ENCODE measurements at regions not wholly inside any gene's neighbourhood (a gene's known extent, or its start where the extent isn't known, plus 50 kb on each side); places are given as distances from the start of the nearest gene placed in this dataset.

DNA sequence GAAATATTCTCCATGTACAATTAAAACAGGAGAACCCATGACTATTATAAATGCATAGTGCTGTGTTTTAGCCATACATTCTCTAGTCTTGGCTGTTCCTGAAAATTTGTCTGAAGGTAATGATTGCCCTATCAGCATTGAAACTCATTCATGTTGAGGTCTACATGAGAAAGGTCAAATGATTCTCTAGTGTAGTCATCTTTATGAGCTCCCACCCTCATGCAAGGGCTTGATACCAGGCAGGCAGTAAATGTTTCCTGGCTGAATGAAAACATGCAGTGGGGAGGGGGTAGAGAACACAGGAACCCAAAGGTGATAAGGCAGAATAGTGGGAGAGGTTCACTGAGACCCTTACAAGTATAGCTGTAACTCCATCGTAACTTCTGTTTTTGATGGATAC, 424.3 kb downstream of the COG6 start:
- ATAC-seq (no peak), DNase-seq (no peak), FAIRE-seq (no peak)
- Histone ChIP-seq H3K4me3 (no peak overlapping the region), H3K9me3 (no peaks in the 10 kb centered on the region), H3K4me1 (no peaks in the 10 kb centered on the region), H3K27me3 (no peaks in the 10 kb centered on the region), H3K27ac (no peak overlapping the region), H3K36me3 (no peaks in the 10 kb centered on the region)
- intact Hi-C loops (cut with DNase I) = loop anchor here (10.0 kb wide), 2 partner anchors 265 to 605 kb away; no protein-coding TSS in a partner anchor
- 98 to 100% methylated on average over 1 of the region's 1 CpG for WGBS, 2 donors
- TF ChIP-seq, protein P1, sequence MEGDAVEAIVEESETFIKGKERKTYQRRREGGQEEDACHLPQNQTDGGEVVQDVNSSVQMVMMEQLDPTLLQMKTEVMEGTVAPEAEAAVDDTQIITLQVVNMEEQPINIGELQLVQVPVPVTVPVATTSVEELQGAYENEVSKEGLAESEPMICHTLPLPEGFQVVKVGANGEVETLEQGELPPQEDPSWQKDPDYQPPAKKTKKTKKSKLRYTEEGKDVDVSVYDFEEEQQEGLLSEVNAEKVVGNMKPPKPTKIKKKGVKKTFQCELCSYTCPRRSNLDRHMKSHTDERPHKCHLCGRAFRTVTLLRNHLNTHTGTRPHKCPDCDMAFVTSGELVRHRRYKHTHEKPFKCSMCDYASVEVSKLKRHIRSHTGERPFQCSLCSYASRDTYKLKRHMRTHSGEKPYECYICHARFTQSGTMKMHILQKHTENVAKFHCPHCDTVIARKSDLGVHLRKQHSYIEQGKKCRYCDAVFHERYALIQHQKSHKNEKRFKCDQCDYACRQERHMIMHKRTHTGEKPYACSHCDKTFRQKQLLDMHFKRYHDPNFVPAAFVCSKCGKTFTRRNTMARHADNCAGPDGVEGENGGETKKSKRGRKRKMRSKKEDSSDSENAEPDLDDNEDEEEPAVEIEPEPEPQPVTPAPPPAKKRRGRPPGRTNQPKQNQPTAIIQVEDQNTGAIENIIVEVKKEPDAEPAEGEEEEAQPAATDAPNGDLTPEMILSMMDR (IDR thresholded peaks at IDR 0.05) = no peak

DNA sequence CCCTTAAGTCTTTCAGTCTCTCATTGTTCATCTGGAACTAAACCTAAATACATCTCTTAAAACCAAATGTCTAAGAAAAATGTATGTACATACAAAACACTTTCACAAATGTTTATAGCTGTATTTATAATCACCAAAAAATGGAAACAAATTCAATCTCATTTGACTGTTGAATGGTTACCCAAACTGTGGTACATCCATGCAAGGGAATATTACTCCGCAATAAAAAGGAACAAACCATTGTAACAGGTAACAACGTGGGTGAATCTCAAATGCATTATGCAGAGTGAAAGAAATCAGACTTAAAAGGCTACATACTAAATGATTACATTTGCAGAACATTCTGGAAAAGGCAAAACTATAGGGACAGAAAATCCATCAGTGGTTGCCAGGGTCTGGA, 425.2 kb downstream of the COG6 start:
- H3K4me3 ChIP-seq = no peak overlapping the region
- no peaks in the 10 kb centered on the region for H3K9me3 ChIP-seq
- no peaks in the 10 kb centered on the region for H3K27me3 ChIP-seq
- no peaks in the 10 kb centered on the region for H3K36me3 ChIP-seq
- TF ChIP-seq, protein P1 (IDR thresholded peaks at IDR 0.05) = no peak
- FAIRE-seq (no peak), DNase-seq (no peak), ATAC-seq (no peak)
- intact Hi-C loops (cut with DNase I) = no loop called here
- H3K4me1 ChIP-seq = no peaks in the 10 kb centered on the region
- 87 to 92% methylated on average over 2 of the region's 2 CpGs for WGBS, 2 donors
- no peak overlapping the region for H3K27ac ChIP-seq

DNA sequence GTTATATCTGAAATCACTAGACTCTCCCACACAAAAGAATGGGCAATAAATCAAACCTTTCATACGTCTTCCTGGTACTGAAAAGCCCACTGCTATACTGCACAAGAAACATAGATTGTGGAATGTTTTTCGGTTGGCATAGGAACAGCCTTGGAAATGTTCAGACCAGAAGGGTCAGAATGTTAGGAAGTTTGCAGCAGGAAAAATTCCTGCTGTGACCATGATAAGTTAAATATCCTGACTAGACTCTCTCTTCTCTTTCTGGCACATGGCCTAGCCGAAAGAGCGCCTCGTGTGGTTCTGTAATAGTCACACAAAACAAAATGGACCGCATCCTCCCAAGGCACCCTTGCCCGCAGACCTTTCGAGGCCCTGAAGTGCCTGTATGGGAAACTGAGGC, 427.2 kb downstream of the COG6 start:
- DNase-seq = peak in 2 of 6 donors; percentile 31 to 37
- Histone ChIP-seq H3K27me3 (no peaks in the 10 kb centered on the region), H3K4me1 (no peaks in the 10 kb centered on the region), H3K27ac (peak overlapping the region in 2 of 4 donors; percentile 38 to 40), H3K36me3 (no peaks in the 10 kb centered on the region), H3K4me3 (no peak overlapping the region), H3K9me3 (no peaks in the 10 kb centered on the region)
- WGBS, 2 donors = 69 to 71% methylated on average over 8 of the region's 8 CpGs
- FAIRE-seq = no peak
- peak; percentile 33 to 82 (median 60) for ATAC-seq
- intact Hi-C loops (cut with DNase I) = no loop called here
- TF ChIP-seq, protein P1 (IDR thresholded peaks at IDR 0.05) = no peak

DNA sequence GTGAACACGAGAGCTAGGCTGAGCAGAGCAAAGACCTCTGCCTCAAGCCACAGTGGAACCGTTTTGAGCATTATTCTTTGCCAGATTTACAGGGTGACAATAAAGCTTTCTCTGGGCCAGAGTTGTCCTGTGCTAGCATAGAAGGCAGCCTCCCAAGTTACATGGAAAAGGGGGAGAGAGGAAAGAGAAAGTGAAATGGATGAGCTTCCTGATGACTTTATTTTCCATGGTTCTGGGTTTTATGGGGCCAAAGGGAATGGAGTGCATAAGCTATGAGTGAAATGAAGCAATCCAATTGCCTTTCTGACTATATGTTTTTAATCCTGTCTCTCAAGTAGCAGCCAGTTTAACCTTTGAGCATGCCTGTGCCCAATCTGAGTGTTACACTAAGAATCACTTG, 428.4 kb downstream of the COG6 start:
- Histone ChIP-seq H3K27ac (no peak overlapping the region), H3K9me3 (no peaks in the 10 kb centered on the region), H3K4me3 (no peak overlapping the region), H3K4me1 (no peaks in the 10 kb centered on the region), H3K36me3 (no peaks in the 10 kb centered on the region), H3K27me3 (no peaks in the 10 kb centered on the region)
- FAIRE-seq (no peak), DNase-seq (no peak), ATAC-seq (no peak)
- 93 to 97% methylated on average over 2 of the region's 2 CpGs for WGBS, 2 donors
- intact Hi-C loops (cut with DNase I) = no loop called here
- TF ChIP-seq, protein P1 (IDR thresholded peaks at IDR 0.05) = no peak

DNA sequence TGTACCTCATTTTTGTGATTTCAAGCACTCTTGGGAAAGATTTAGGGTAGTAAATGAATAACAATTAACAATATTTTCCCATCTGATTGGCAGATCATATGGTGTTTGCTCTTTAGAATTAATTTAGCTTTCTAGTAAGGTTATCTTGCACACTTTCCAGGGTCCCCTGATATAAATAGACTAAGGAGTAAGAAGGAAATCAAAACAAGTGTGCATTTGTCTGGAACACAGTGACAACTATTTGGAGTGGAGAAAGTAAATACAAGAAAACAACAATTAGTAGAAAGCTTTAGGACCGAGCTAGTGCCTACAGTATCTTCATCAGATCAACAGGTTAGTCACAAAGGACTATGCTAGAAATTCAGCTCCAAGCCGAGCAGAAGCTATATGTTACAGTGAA, 429.5 kb downstream of the COG6 start:
- H3K4me1 ChIP-seq = no peaks in the 10 kb centered on the region
- no peaks in the 10 kb centered on the region for H3K9me3 ChIP-seq
- no peaks in the 10 kb centered on the region for H3K36me3 ChIP-seq
- TF ChIP-seq, protein P1 (IDR thresholded peaks at IDR 0.05) = no peak
- intact Hi-C loops (cut with DNase I) = no loop called here
- WGBS, 2 donors = 54 to 55% methylated on average over 2 of the region's 2 CpGs
- DNase-seq = no peak
- H3K27ac ChIP-seq = no peak overlapping the region
- FAIRE-seq = no peak
- H3K4me3 ChIP-seq = no peak overlapping the region
- ATAC-seq = no peak
- no peaks in the 10 kb centered on the region for H3K27me3 ChIP-seq

Measured in pancreas (tissue), 10 donors.